GM12878 (cell line): ENCODE measurements at regions not wholly inside any gene's neighbourhood (a gene's known extent, or its start where the extent isn't known, plus 50 kb on each side); places are given as distances from the start of the nearest gene placed in this dataset.

Experiments
- BHLHE40 ChIP-seq, 2 experiments: fragments of 450-650 bp in 1 of 2; IDR thresholded peaks; 2 replicates each; pipeline ENCODE4 v1.6.1; 2011 to 2017; ENCODE audit warnings: low read depth in 2 of 2, borderline replicate concordance in 1 of 2, improper control_type of control experiment in 1 of 2, low read length in 1 of 2, mild to moderate bottlenecking in 1 of 2
- MXI1 ChIP-seq: fragments of 150-350 bp; IDR thresholded peaks from 2 replicates; pipeline ENCODE4 v1.6.1; 2011; ENCODE audit warnings: low read depth, mild to moderate bottlenecking, inconsistent platforms, low read length, improper control_type of control experiment
- NFYA ChIP-seq: IDR thresholded peaks from 2 replicates; pipeline ENCODE4 v1.6.1; 2011; ENCODE audit warnings: low read depth, mild to moderate bottlenecking, low read length, improper control_type of control experiment, borderline replicate concordance
- ZSCAN29 ChIP-seq: fragments of 450-650 bp; IDR thresholded peaks from 2 replicates; pipeline ENCODE4 v1.6.1; 2017; ENCODE audit warnings: mild to moderate bottlenecking, moderate library complexity
- TF ChIP-seq, protein P1 (sequence below): IDR thresholded peaks from 2 replicates; pipeline ENCODE4 v1.6.1; 2012; ENCODE audit warnings: low read depth, low read length, improper control_type of control experiment
- TF ChIP-seq, protein P2 (sequence below): fragments of 150-350 bp; IDR thresholded peaks from 2 replicates; pipeline ENCODE4 v1.6.1; 2016; ENCODE audit warnings: low read depth, low read length

DNA sequence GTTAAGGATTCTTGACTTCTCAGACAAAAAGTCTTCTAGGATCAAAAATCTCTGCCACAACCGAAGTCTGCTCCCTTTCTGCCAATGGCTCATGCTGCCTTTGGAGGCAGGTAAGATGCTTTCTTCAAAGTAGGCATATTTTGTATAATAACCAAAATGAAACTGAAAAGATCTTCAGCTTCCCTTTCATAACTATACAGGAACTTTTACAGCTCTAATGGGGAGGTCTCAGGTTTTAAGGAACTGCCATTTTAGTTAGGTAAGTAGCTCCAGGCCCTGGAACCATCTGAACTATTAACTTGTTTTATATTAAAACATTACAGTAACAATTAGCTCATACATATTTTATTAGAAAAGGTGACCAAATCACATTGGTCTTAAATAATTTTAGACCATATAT, 110.9 kb upstream of the FREM1 start:
- TF ChIP-seq ZSCAN29 (no peak), MXI1 (no peak), NFYA (no peak), BHLHE40 (IDR thresholded peaks at IDR 0.05; ENCODE audit: borderline replicate concordance in 1 of 2, low read depth in 2 of 2, low read length in 1 of 2) (no peak)
- TF ChIP-seq, protein P1, sequence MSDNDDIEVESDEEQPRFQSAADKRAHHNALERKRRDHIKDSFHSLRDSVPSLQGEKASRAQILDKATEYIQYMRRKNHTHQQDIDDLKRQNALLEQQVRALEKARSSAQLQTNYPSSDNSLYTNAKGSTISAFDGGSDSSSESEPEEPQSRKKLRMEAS, result no peak
- TF ChIP-seq, protein P2, sequence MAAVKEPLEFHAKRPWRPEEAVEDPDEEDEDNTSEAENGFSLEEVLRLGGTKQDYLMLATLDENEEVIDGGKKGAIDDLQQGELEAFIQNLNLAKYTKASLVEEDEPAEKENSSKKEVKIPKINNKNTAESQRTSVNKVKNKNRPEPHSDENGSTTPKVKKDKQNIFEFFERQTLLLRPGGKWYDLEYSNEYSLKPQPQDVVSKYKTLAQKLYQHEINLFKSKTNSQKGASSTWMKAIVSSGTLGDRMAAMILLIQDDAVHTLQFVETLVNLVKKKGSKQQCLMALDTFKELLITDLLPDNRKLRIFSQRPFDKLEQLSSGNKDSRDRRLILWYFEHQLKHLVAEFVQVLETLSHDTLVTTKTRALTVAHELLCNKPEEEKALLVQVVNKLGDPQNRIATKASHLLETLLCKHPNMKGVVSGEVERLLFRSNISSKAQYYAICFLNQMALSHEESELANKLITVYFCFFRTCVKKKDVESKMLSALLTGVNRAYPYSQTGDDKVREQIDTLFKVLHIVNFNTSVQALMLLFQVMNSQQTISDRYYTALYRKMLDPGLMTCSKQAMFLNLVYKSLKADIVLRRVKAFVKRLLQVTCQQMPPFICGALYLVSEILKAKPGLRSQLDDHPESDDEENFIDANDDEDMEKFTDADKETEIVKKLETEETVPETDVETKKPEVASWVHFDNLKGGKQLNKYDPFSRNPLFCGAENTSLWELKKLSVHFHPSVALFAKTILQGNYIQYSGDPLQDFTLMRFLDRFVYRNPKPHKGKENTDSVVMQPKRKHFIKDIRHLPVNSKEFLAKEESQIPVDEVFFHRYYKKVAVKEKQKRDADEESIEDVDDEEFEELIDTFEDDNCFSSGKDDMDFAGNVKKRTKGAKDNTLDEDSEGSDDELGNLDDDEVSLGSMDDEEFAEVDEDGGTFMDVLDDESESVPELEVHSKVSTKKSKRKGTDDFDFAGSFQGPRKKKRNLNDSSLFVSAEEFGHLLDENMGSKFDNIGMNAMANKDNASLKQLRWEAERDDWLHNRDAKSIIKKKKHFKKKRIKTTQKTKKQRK, result no peak
